ENCODE measurements at regions not wholly inside any gene's neighbourhood (a gene's known extent, or its start where the extent isn't known, plus 50 kb on each side); places are given as distances from the start of the nearest gene placed in this dataset.

DNA sequence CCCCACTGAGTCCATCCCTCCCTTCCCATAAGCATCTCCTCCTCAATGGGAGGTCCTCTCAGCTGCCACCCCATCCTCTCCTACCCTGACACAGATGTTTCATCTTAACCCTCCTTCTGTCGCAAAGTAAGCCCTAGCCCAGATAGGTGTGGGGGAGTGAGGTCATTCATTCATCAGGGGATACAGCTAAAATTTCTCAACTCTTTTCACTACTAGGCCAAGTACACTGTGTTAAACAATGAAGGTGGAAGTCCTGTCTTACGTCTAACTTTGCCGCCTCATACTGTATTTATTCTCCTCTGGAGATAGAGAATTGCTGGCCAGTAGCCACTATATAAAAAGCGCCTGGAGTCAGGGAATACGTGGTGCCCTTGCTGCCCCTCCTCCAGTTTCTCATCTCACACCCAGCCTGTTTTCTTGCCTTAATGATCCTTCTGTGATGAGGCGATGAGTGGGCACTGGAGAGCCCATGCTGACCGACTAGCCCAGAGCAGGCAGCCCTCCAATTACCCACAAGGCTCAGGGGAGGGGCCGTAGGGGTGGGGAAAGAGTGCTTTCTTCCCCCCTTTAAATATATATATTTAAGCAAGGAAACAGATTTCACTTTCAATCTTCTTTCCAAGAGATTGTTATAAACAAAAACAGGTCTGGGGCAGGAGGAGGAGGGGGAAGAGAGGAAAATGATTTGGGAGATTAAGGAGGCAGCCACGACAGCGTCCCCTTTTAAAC lies 149.5 kb downstream of the PJA1 start:
- DNase-seq (ENCODE audit: low read depth): no peak
- TF ChIP-seq, protein P1, sequence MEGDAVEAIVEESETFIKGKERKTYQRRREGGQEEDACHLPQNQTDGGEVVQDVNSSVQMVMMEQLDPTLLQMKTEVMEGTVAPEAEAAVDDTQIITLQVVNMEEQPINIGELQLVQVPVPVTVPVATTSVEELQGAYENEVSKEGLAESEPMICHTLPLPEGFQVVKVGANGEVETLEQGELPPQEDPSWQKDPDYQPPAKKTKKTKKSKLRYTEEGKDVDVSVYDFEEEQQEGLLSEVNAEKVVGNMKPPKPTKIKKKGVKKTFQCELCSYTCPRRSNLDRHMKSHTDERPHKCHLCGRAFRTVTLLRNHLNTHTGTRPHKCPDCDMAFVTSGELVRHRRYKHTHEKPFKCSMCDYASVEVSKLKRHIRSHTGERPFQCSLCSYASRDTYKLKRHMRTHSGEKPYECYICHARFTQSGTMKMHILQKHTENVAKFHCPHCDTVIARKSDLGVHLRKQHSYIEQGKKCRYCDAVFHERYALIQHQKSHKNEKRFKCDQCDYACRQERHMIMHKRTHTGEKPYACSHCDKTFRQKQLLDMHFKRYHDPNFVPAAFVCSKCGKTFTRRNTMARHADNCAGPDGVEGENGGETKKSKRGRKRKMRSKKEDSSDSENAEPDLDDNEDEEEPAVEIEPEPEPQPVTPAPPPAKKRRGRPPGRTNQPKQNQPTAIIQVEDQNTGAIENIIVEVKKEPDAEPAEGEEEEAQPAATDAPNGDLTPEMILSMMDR (conservative IDR thresholded peaks at IDR 0.05; ENCODE audit: low read length): no peak
- no peak overlapping the region for H3K4me3 ChIP-seq (ENCODE audit: low read length)

DNA sequence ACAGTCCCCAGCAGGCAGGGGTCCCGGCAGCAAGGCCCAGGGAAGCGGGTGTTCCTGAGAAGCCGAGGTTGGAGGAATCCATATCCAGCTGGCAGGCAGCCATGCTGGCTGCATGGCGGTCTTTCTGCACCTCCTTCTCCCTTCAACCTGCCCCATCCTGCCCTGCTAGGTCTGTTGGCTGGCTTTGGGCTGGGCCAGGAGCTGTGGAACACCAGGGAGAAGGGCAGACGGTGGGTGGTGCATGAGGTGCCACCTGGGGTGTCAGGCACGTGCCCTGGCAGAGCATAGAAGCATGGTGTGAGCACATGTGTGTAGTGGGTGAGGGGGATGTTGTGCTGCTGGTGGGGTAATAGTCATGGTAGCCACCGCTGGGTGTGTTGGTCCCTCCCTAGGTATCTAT lies 150.1 kb downstream of the PJA1 start:
- no peak overlapping the region for H3K4me3 ChIP-seq (ENCODE audit: low read length)
- TF ChIP-seq, protein P1 (conservative IDR thresholded peaks at IDR 0.05; ENCODE audit: low read length): no peak

DNA sequence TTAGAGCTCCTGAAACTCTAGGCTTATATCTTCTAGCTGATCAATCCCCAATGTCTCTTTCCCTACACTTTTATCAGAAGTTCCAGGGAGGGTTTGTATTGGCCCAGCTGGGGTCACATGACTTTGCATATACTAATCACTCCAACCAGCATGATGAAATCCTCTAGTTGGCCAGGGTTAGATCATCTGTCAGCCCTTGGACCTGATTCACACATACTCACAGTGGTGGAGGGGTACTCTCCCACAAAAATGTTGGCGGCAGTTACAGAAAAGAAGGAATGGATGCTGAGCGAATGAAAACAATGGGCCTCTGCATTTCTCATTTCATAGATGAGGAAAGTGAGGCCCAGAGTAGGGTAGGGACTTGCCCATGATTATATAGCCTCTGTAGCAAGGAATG lies 151.1 kb downstream of the PJA1 start:
- TF ChIP-seq, protein P1 (conservative IDR thresholded peaks at IDR 0.05; ENCODE audit: low read length): no peak
- peak; percentile 71 for DNase-seq (ENCODE audit: low read depth)
- H3K4me3 ChIP-seq (ENCODE audit: low read length): no peak overlapping the region

More for the DNA sequence above, 150.1 kb downstream of the PJA1 start:
- no peak for DNase-seq (ENCODE audit: low read depth)

DNA sequence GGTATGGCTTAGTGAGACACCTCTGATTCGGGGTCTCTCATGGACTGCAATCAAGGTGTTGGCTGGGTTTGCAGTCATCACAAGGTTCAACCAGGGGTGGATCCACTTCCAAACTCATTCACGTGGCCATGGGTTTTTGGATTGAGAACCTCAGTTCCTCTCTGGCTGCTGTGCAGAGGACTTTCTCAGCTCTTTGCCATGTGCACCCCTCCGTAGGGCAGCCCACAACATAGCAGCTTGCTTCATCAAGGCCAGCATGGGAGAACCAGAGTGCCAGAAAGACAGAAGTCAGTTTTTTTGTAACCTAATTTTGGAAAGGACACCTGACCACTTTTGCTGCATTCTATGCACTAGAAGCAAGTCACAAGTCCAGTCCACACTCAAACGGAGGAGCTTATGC lies 154.9 kb downstream of the PJA1 start:
- TF ChIP-seq, protein P1 (conservative IDR thresholded peaks at IDR 0.05; ENCODE audit: low read length): no peak
- no peak overlapping the region for H3K4me3 ChIP-seq (ENCODE audit: low read length)
- no peak for DNase-seq (ENCODE audit: low read depth)

DNA sequence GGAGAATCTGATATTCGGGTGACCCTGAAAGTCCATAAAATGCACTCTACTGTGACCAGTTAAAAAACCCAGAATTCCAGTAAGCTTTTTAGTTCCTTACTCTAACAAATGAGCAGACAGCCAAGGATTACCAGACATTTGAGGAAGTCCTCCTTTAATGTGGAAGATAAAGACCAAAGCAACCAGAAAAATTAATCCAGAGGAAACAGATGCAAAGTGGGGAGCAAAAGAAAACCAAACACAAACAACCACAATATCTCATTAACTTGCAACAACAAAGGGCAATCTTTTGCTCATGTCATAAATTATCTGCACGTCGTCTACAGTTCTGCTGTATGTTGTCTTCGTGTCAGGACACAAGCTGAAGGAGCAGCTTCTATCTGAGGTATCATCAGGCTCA lies 164.4 kb downstream of the PJA1 start:
- H3K4me3 ChIP-seq (ENCODE audit: low read length): no peak overlapping the region
- no peak for DNase-seq (ENCODE audit: low read depth)
- TF ChIP-seq, protein P1 (conservative IDR thresholded peaks at IDR 0.05; ENCODE audit: low read length): no peak

DNA sequence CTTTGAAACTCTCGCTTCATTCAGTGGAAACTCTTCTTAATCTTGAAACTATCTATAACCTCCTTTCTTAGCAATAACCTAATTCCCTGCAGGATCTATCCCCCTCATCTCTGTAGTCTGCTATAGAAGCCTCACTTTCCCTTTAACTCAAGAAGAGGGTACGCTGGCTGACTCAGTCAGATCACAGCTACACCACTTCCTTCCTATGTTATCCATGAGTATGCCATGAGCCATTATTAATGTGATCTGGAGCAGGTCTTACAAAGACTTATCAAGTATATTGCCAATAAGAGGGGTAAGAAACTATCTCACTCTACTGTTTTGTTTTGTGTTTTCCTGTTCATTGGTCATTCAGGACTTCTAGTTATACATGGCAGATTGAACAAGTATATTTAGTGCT lies 165.3 kb downstream of the PJA1 start:
- DNase-seq (ENCODE audit: low read depth): no peak
- no peak overlapping the region for H3K4me3 ChIP-seq (ENCODE audit: low read length)
- TF ChIP-seq, protein P1 (conservative IDR thresholded peaks at IDR 0.05; ENCODE audit: low read length): no peak

DNA sequence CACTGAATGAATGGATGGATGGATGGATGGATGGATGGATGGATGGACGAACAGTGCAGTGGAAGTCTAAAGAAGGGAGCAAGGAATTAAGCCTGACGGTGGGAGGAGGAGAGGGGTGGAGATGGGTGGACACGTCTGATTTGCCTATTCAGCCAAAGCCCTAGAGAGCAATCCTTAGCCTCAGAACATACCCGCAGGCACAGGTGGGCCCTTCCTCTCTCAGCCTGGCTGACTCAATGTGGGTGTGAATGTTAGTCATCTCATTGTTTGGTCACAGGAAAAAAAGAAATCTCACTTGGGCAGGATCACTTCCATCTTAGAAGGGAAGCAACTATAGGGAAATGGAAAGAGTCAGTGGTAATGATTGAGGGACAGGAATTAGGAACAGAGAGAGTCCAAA lies 165.9 kb downstream of the PJA1 start:
- no peak for DNase-seq (ENCODE audit: low read depth)
- TF ChIP-seq, protein P1 (conservative IDR thresholded peaks at IDR 0.05; ENCODE audit: low read length): no peak
- H3K4me3 ChIP-seq (ENCODE audit: low read length): no peak overlapping the region
